ENCODE measurements at regions not wholly inside any gene's neighbourhood (a gene's known extent, or its start where the extent isn't known, plus 50 kb on each side); places are given as distances from the start of the nearest gene placed in this dataset.

DNA sequence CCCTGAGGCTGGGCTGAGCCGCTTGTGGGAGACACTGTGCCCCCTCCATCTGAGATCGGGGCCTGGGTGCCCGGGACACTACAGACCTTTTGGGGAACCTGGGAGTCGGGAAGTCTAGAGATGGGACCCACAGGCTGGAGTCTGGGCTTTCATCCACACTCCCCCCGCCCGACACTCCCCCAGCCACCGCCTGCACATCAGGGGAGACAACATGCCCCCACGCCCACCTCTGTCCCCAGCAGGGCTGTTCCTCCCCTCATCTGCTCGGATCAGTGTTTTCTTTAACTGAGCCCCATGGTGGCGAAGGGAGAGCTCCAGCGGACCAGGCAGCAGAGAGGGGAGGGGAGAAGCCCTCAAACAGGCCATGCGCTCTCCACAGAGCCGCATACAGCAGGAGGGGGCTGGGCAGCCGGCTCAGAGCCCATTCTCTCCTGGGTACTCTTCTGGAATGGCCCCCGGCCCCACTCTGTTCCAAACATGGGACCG lies 174.7 kb downstream of the IGLL1 start:
- Histone ChIP-seq H3K27me3 (ENCODE audit: control insufficient read depth, insufficient read depth, low read length) (no peaks in the 10 kb centered on the region), H3K4me3 (ENCODE audit: low read depth, low read length) (no peak overlapping the region), H3K36me3 (ENCODE audit: control insufficient read depth, insufficient read depth, low read length) (no peaks in the 10 kb centered on the region)
- FAIRE-seq (no peak), DNase-seq (ENCODE audit: low read depth) (no peak)
- no peak for TF ChIP-seq CTCF (IDR thresholded peaks at IDR 0.05; ENCODE audit: insufficient read depth, low read length, severe bottlenecking)

DNA sequence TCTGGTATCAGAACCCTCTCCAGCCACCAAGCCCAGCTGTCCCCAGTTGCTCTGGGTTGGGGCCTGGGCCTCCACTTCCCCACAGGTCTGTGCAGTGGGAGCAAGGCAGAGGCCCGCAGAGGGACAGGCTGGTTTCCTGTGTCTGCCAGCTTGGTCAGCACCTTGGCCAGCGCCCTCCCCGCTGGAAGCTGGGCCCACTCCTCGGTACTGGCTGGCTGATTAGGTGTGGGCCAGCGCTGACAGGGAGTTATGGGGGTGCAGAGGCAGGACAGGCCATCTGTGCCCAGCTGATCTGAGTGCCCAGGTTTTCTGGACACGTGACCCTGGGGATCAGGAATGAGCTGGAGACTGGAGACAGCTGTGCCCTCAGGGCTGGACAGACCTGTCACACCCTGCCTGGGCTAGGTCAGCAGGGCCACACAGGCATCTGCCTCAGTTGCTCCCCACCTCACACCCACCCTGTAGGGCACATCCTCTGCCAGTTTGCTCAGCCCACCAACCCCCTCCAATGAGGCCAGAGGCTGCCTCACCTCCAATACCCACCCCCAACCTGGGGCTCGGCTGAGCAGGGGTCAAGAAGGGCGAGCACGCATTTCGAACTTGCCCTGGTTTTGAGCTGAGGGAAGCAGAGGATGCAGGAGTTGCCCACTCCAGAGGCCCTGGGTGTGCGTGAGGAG lies 175.3 kb downstream of the IGLL1 start:
- Histone ChIP-seq H3K36me3 (ENCODE audit: control insufficient read depth, insufficient read depth, low read length) (no peaks in the 10 kb centered on the region), H3K4me3 (ENCODE audit: low read depth, low read length) (no peak overlapping the region), H3K27me3 (ENCODE audit: control insufficient read depth, insufficient read depth, low read length) (no peaks in the 10 kb centered on the region)
- FAIRE-seq (no peak), DNase-seq (ENCODE audit: low read depth) (no peak)
- TF ChIP-seq CTCF (IDR thresholded peaks at IDR 0.05; ENCODE audit: insufficient read depth, low read length, severe bottlenecking), result no peak

DNA sequence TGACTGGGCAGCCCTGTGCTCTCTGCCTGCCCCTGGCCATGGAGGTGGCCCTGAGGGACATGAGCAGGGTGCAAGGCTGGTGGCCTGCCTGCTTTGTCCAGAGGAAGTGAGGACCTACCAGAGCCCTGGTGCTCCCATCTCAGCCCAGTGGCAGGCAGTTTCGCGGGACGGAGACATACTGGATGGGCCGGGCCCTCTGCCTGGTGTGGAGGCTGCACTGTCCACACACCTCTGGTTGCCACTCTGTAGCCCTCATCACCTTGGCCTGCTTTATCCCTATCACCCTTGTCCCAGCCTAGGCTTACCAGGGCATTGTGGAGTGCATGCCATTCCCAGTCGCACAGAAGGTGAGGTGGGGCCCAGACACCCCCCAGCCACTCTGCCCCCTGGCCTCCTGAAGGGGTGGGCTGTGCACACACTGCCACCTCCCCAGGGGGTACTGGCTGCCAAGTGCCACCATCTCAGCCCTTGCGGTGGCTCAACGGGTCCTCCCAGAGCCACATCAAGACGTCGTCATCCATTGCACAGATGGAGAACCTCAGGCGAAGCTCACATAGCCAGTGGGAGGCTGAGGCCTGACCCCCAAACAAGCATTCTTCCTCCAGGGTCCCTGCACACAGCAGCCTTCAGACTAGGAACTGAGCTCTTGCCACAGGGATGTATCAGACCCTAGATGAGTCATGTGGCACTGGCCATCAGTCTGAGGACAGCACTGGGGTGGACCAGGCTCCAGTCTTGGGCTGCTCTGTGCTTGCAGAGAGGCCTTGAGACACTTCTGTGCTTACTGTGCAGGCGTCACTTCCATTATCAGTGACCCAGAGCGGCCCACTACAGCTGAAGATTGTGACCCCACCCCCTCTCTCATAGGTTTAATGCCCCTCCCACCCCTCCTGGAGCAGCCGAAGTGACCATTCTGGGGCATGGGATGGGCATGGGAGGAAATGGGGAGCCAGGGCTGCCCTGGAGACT lies 176.1 kb downstream of the IGLL1 start:
- DNase-seq (ENCODE audit: low read depth), result no peak
- no peak overlapping the region for H3K4me3 ChIP-seq (ENCODE audit: low read depth, low read length)
- no peak for TF ChIP-seq CTCF (IDR thresholded peaks at IDR 0.05; ENCODE audit: insufficient read depth, low read length, severe bottlenecking)
- H3K36me3 ChIP-seq (ENCODE audit: control insufficient read depth, insufficient read depth, low read length), result no peaks in the 10 kb centered on the region
- H3K27me3 ChIP-seq (ENCODE audit: control insufficient read depth, insufficient read depth, low read length), result no peaks in the 10 kb centered on the region
- no peak for FAIRE-seq

- Histone ChIP-seq H3K4me3 (ENCODE audit: low read depth, low read length) (no peak overlapping the region), H3K27me3 (ENCODE audit: control insufficient read depth, insufficient read depth, low read length) (no peaks in the 10 kb centered on the region), H3K36me3 (ENCODE audit: control insufficient read depth, insufficient read depth, low read length) (no peaks in the 10 kb centered on the region)
- TF ChIP-seq CTCF (IDR thresholded peaks at IDR 0.05; ENCODE audit: insufficient read depth, low read length, severe bottlenecking), result no peak
- DNase-seq (ENCODE audit: low read depth), result no peak
- no peak for FAIRE-seq
These were observed 176.9 kb downstream of the IGLL1 start for GRCh38 chr22:23403152-23403719.

DNA sequence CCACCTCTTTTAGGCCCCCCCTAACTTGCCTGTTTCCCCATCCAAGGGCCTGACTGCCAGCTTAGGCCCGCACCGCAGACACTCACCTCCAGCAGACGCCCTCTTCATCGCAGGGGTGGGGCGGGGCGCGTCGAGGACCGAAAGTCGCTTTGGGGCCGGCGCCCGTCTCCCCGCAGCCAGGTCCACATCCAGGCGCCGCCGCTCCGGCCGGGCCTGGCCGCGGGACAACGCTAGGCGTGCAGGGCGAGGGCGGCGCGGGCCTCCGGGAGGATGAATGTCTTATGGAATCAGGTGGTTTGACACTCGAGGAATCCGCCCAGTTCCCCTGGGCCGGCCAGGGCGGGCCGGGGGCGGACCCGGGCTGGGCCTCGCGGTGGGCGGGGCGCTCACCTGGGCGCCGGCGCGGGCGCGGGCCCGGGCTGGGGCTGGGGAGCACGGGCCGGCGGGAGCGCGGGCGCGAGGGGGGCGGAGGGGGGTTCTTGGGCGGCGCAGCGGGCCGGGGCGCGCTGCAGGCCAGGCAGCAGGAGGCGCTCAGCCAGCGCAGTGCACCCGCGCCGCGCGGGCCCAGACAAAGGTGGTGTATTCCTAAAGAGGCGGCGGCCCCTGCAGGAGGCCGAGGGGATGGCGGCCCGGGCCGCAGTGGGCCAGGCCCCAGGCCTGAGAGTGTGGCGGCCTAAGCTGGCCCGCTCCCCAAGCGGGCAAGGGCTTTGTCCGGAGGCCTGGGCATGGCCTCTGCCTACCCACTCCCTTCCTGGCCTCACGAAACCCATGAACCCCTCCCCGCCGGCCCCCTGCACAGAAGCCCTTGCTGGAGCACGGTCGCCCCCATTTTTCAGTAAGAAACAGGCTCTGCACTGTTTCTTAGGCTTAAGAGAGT lies 177.6 kb downstream of the IGLL1 start:
- TF ChIP-seq CTCF (IDR thresholded peaks at IDR 0.05; ENCODE audit: insufficient read depth, low read length, severe bottlenecking), result peak; percentile 76
- Histone ChIP-seq H3K4me3 (ENCODE audit: low read depth, low read length) (peak overlapping the region; percentile 29), H3K27me3 (ENCODE audit: control insufficient read depth, insufficient read depth, low read length) (no peaks in the 10 kb centered on the region), H3K36me3 (ENCODE audit: control insufficient read depth, insufficient read depth, low read length) (no peaks in the 10 kb centered on the region)
- DNase-seq (ENCODE audit: low read depth), result peak; percentile 54
- FAIRE-seq, result no peak

Data from bronchial epithelial cell (primary cell).